ENCODE measurements at regions not wholly inside any gene's neighbourhood (a gene's known extent, or its start where the extent isn't known, plus 50 kb on each side); places are given as distances from the start of the nearest gene placed in this dataset.

DNA sequence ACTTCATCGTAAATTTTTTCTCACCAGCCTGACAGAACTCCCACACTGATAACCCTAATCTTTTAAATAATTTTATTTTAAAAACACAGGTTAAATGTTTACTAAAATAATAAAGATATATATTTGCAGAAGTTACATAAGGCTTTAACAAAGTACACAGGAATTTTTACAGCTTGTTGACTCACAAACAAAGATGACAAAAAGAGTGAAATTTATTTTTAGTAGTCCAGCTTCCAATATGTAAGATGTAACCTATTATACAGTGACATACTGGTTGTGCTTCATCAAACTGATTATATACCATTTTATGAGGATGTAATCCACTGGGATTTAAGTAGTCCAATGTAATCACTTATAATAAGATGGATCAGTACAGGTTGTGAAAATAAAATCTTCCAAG, 348.9 kb upstream of the SLC39A10 start:
- Histone ChIP-seq H3K27ac (no peak overlapping the region), H3K9me3 (no peaks in the 10 kb centered on the region), H3K27me3 (no peaks in the 10 kb centered on the region), H3K4me1 (no peaks in the 10 kb centered on the region), H3K36me3 (no peaks in the 10 kb centered on the region), H3K4me3 (no peak overlapping the region)
- no peak for FAIRE-seq
- TF ChIP-seq, protein P1, sequence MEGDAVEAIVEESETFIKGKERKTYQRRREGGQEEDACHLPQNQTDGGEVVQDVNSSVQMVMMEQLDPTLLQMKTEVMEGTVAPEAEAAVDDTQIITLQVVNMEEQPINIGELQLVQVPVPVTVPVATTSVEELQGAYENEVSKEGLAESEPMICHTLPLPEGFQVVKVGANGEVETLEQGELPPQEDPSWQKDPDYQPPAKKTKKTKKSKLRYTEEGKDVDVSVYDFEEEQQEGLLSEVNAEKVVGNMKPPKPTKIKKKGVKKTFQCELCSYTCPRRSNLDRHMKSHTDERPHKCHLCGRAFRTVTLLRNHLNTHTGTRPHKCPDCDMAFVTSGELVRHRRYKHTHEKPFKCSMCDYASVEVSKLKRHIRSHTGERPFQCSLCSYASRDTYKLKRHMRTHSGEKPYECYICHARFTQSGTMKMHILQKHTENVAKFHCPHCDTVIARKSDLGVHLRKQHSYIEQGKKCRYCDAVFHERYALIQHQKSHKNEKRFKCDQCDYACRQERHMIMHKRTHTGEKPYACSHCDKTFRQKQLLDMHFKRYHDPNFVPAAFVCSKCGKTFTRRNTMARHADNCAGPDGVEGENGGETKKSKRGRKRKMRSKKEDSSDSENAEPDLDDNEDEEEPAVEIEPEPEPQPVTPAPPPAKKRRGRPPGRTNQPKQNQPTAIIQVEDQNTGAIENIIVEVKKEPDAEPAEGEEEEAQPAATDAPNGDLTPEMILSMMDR (IDR thresholded peaks at IDR 0.05) = no peak
- ATAC-seq = no peak
- no peak for DNase-seq
- intact Hi-C loops (cut with DNase I) = no loop called here
- 18 to 26% methylated on average over 1 of the region's 1 CpG for WGBS, 2 donors

GRCh38 chr2:195307751-195308150, 349.3 kb upstream of the SLC39A10 start:
- no peak overlapping the region for H3K27ac ChIP-seq
- intact Hi-C loops (cut with DNase I) = no loop called here
- WGBS, 2 donors = 13 to 19% methylated on average over 7 of the region's 7 CpGs
- TF ChIP-seq, protein P1 (IDR thresholded peaks at IDR 0.05) = no peak
- H3K4me1 ChIP-seq = no peaks in the 10 kb centered on the region
- H3K36me3 ChIP-seq = no peaks in the 10 kb centered on the region
- no peak overlapping the region for H3K4me3 ChIP-seq
- H3K27me3 ChIP-seq = no peaks in the 10 kb centered on the region
- FAIRE-seq (no peak), DNase-seq (no peak), ATAC-seq (no peak)
- H3K9me3 ChIP-seq = no peaks in the 10 kb centered on the region

- Histone ChIP-seq H3K4me3 (no peak overlapping the region), H3K27ac (no peak overlapping the region), H3K36me3 (no peaks in the 10 kb centered on the region), H3K9me3 (no peaks in the 10 kb centered on the region), H3K27me3 (no peaks in the 10 kb centered on the region), H3K4me1 (no peaks in the 10 kb centered on the region)
- ATAC-seq (no peak), FAIRE-seq (no peak), DNase-seq (no peak)
- 64 to 78% methylated on average over 5 of the region's 5 CpGs for WGBS, 2 donors
- TF ChIP-seq, protein P1 (IDR thresholded peaks at IDR 0.05) = no peak
- intact Hi-C loops (cut with DNase I) = no loop called here
Measured at GRCh38 chr2:195304310-195304709, 352.7 kb upstream of the SLC39A10 start.

DNA sequence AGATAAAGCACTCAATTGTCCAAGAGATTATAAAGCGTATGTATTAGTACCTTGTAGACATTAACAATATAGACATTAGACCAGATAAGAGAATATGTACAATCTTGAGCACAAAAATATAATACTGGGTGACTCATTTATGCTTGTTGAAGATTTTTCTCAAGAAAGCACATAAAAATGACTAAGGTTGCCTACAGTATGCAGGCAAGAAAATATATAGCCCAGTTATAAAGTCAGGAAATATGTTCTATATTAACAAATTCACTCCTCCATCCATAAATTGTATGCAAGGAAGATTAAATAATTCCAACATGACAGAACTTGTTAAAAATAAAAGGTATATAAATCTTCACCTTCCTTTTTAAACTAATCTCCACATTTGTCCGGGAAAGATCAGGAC, 356.4 kb upstream of the SLC39A10 start:
- Histone ChIP-seq H3K36me3 (no peaks in the 10 kb centered on the region), H3K27ac (no peak overlapping the region), H3K4me1 (no peaks in the 10 kb centered on the region), H3K27me3 (no peaks in the 10 kb centered on the region), H3K4me3 (no peak overlapping the region), H3K9me3 (no peaks in the 10 kb centered on the region)
- ATAC-seq (no peak), DNase-seq (no peak), FAIRE-seq (no peak)
- TF ChIP-seq, protein P1 (IDR thresholded peaks at IDR 0.05) = no peak
- intact Hi-C loops (cut with DNase I) = no loop called here
- 59 to 67% methylated on average over 2 of the region's 2 CpGs for WGBS, 2 donors

DNA sequence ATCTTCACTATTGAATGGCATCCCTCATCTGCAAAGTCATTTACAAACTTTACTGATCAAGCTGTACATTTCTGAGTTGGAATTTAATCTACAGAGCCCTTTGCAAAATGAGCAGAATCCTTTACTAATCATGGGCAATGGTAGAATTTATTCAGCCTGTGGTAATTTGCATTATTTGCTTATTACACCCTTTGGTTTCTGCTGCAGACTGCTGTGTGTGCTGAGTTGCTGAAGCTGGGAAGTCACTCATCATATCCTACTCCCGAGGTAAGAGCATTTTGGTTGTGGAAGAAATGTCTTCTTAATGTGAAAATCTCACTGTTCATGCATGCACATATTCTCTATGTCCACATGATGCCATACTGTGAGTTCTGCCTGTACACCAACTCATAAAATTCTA, 357.4 kb upstream of the SLC39A10 start:
- H3K27me3 ChIP-seq = no peaks in the 10 kb centered on the region
- FAIRE-seq (no peak), DNase-seq (no peak), ATAC-seq (no peak)
- intact Hi-C loops (cut with DNase I) = no loop called here
- 23 to 26% methylated on average over 1 of the region's 1 CpG for WGBS, 2 donors
- H3K36me3 ChIP-seq = no peaks in the 10 kb centered on the region
- no peak overlapping the region for H3K27ac ChIP-seq
- no peaks in the 10 kb centered on the region for H3K4me1 ChIP-seq
- TF ChIP-seq, protein P1 (IDR thresholded peaks at IDR 0.05) = no peak
- H3K9me3 ChIP-seq = no peaks in the 10 kb centered on the region
- H3K4me3 ChIP-seq = no peak overlapping the region
